ENCODE measurements at regions not wholly inside any gene's neighbourhood (a gene's known extent, or its start where the extent isn't known, plus 50 kb on each side); places are given as distances from the start of the nearest gene placed in this dataset.

GRCh38 chr18:39448942-39449341 lies 1883.3 kb upstream of the CELF4 start:
- 91% methylated on average over 1 of the region's 1 CpG; no CpG with 5 or more reads in 1 of the 2 experiments for WGBS, 2 experiments (ENCODE audit: extremely low coverage in 1 of 2, insufficient coverage in 1 of 2, insufficient read length in 1 of 2, insufficient replicate concordance in 2 of 2, low coverage in 1 of 2, low lambda C conversion rate in 2 of 2, missing lambda C conversion rate in 1 of 2)
- H3K36me3 ChIP-seq (ENCODE audit: control insufficient read depth in 2 of 4, insufficient read depth in 4 of 4, low read length in 3 of 4), result no peaks in the 10 kb centered on the region
- H3K79me2 ChIP-seq (ENCODE audit: control insufficient read depth in 1 of 2, insufficient read depth in 2 of 2, low read length in 2 of 2), result no peaks in the 10 kb centered on the region

More at GRCh38 chr18:39448942-39449341, 1883.3 kb upstream of the CELF4 start:
- no peaks in the 10 kb centered on the region for H4K20me1 ChIP-seq (replicated peaks in 1 of 2; ENCODE audit: control insufficient read depth in 1 of 2, insufficient read depth in 2 of 2, low read length in 2 of 2)
- no peak overlapping the region for H3K4me2 ChIP-seq (ENCODE audit: insufficient read depth in 1 of 2, low read depth in 2 of 2, low read length in 2 of 2)
- H4K91ac ChIP-seq (replicated peaks; ENCODE audit: insufficient read length, low read length), result no peak overlapping the region
- H2BK20ac ChIP-seq (ENCODE audit: low read length), result no peak overlapping the region
- H3K18ac ChIP-seq (ENCODE audit: extremely low read depth, low read length), result no peak overlapping the region
- no peak for TF ChIP-seq TAF7 (optimal IDR thresholded peaks at IDR 0.05; ENCODE audit: borderline replicate concordance, low read depth, low read length)
- TF ChIP-seq POLR2AphosphoS5 (IDR thresholded peaks at IDR 0.05; ENCODE audit: low read depth, low read length), result no peak
- TF ChIP-seq TCF12 (IDR thresholded peaks at IDR 0.05; ENCODE audit: low read depth, low read length), result no peak
- TF ChIP-seq JUN (IDR thresholded peaks at IDR 0.05; ENCODE audit: low read depth, low read length), result no peak
- no peak for TF ChIP-seq POLR2A (IDR thresholded peaks at IDR 0.05; ENCODE audit: control extremely low read depth in 1 of 2, low read depth in 2 of 2, low read length in 2 of 2)
- TF ChIP-seq ZNF274 (IDR thresholded peaks at IDR 0.05; ENCODE audit: borderline replicate concordance, extremely low read depth, low read length), result no peak
- TF ChIP-seq MAX (IDR thresholded peaks at IDR 0.05), result no peak
- TF ChIP-seq SAP30 (IDR thresholded peaks at IDR 0.05; ENCODE audit: insufficient read depth, insufficient replicate concordance, low read length), result no peak
- no peak for TF ChIP-seq CBX5 (IDR thresholded peaks at IDR 0.05; ENCODE audit: low read depth, low read length)
- no peak for TF ChIP-seq RNF2 (IDR thresholded peaks at IDR 0.05; ENCODE audit: borderline replicate concordance, low read depth, low read length, missing control alignments, poor library complexity, severe bottlenecking)
- no peak for TF ChIP-seq KDM4A (IDR thresholded peaks at IDR 0.05; ENCODE audit: low read depth, low read length, severe bottlenecking)
- TF ChIP-seq BRCA1 (IDR thresholded peaks at IDR 0.05; ENCODE audit: low read depth, low read length), result no peak
- TF ChIP-seq TBP (IDR thresholded peaks at IDR 0.05; ENCODE audit: low read depth, low read length), result no peak
- H2BK120ac ChIP-seq (replicated peaks; ENCODE audit: low read depth, low read length), result no peak overlapping the region
- FAIRE-seq (no peak), DNase-seq (ENCODE audit: low read depth in 1 of 2, low spot score in 2 of 2) (no peak)
- H3K4me3 ChIP-seq (ENCODE audit: extremely low read depth in 1 of 4, insufficient read depth in 2 of 4, low read depth in 3 of 4, low read length in 4 of 4), result no peak overlapping the region
- H3K56ac ChIP-seq (replicated peaks; ENCODE audit: insufficient read length, low read depth, low read length), result no peak overlapping the region
- no peak overlapping the region for H2AFZ ChIP-seq (ENCODE audit: low read length)
- no peak overlapping the region for H4K8ac ChIP-seq (ENCODE audit: extremely low read depth, insufficient read depth, low read length)
- H3K27me3 ChIP-seq (replicated peaks in 1 of 4; ENCODE audit: control insufficient read depth in 3 of 4, extremely low read depth in 1 of 4, insufficient read depth in 3 of 4, low read length in 3 of 4), result no peaks in the 10 kb centered on the region
- H3K23me2 ChIP-seq (ENCODE audit: low read depth, low read length), result no peaks in the 10 kb centered on the region
- H2BK15ac ChIP-seq (ENCODE audit: low read length), result no peak overlapping the region
- no peak overlapping the region for H3K14ac ChIP-seq (ENCODE audit: insufficient read length)
- CTCF ChIA-PET (ENCODE audit: partially characterized antibody), result no interaction called here
- no peaks in the 10 kb centered on the region for H3K9me3 ChIP-seq (ENCODE audit: insufficient read depth in 2 of 2, low read depth in 1 of 2, low read length in 1 of 2)
- no peak overlapping the region for H3K9ac ChIP-seq (replicated peaks in 1 of 4; ENCODE audit: extremely low read depth in 1 of 4, low read depth in 3 of 4, low read length in 3 of 4)
- no peak overlapping the region for H4K5ac ChIP-seq (ENCODE audit: insufficient read length, low read depth, low read length)
- H3K4me1 ChIP-seq (replicated peaks in 1 of 4; ENCODE audit: control insufficient read depth in 3 of 4, insufficient read depth in 4 of 4, low read length in 3 of 4), result no peaks in the 10 kb centered on the region
- H3K4ac ChIP-seq (replicated peaks; ENCODE audit: insufficient read length, low read depth, low read length), result no peak overlapping the region
- H3K79me1 ChIP-seq (ENCODE audit: low read depth, low read length), result no peaks in the 10 kb centered on the region
- no peak overlapping the region for H3K27ac ChIP-seq (ENCODE audit: low read depth, low read length)
- H3K23ac ChIP-seq (ENCODE audit: insufficient read length), result no peak overlapping the region
- H2BK12ac ChIP-seq (ENCODE audit: low read depth, low read length), result no peak overlapping the region
- POLR2A ChIA-PET (ENCODE audit: partially characterized antibody), result no interaction called here
- no peak overlapping the region for H2BK5ac ChIP-seq (ENCODE audit: low read depth, low read length)
- H2AK5ac ChIP-seq (ENCODE audit: low read depth, low read length), result no peak overlapping the region

Data from H1 (cell line).